HL-60 (cell line): ENCODE measurements at regions not wholly inside any gene's neighbourhood (a gene's known extent, or its start where the extent isn't known, plus 50 kb on each side); places are given as distances from the start of the nearest gene placed in this dataset.

Experiments
- DNase-seq, 2 experiments: peaks; one replicate each; pipeline ENCODE4 v3.0.0-alpha.2; 2010 to 2020; ENCODE audit warnings: low read depth in 1 of 2, low spot score in 1 of 2
- H3K27ac ChIP-seq: fragments of 250-450 bp; sonication (Bioruptor Pico); replicated peaks from 2 replicates; pipeline ENCODE4 v1.5.1; 2020; ENCODE audit warnings: mild to moderate bottlenecking, moderate library complexity
- H3K27me3 ChIP-seq: fragments of 250-450 bp; sonication (Bioruptor Pico); 2 replicates; pipeline ENCODE4 v1.5.1; 2021; ENCODE audit warnings: mild to moderate bottlenecking, moderate library complexity; ENCODE audit not compliant: insufficient read depth, poor library complexity, severe bottlenecking
- H3K4me3 ChIP-seq: replicated peaks from 2 replicates; pipeline ENCODE4 v1.5.1; 2011; ENCODE audit warnings: mild to moderate bottlenecking, control low read depth, low read length; ENCODE audit not compliant: insufficient read depth
- CTCF ChIP-seq: IDR thresholded peaks from one replicate; pipeline ENCODE4 v1.5.1; 2011; ENCODE audit warnings: low read length, control low read depth, inconsistent platforms; ENCODE audit not compliant: insufficient read depth
- GABPA ChIP-seq: IDR thresholded peaks from 2 replicates; pipeline ENCODE4 v1.6.1; 2012; ENCODE audit warnings: low read depth
- POLR2AphosphoS5 ChIP-seq: IDR thresholded peaks from 2 replicates; pipeline ENCODE4 v1.6.1; 2012; ENCODE audit warnings: low read depth
- REST ChIP-seq: IDR thresholded peaks from 2 replicates; pipeline ENCODE4 v1.6.1; 2012; ENCODE audit warnings: low read depth; ENCODE audit not compliant: insufficient replicate concordance
- SPI1 ChIP-seq: IDR thresholded peaks from 2 replicates; pipeline ENCODE4 v1.6.1; 2012; ENCODE audit warnings: low read depth, mild to moderate bottlenecking, borderline replicate concordance

- no peak for DNase-seq
- Histone ChIP-seq H3K4me3 (no peak overlapping the region), H3K27ac (no peak overlapping the region), H3K27me3 (no peaks in the 10 kb centered on the region)
- TF ChIP-seq SPI1 (no peak), POLR2AphosphoS5 (no peak)
These were observed 516.2 kb upstream of the POT1 start for GRCh38 chr7:125445836-125446235.

- Histone ChIP-seq H3K27ac (no peak overlapping the region), H3K27me3 (no peaks in the 10 kb centered on the region), H3K4me3 (no peak overlapping the region)
- no peak for DNase-seq
- no peak for TF ChIP-seq CTCF
- TF ChIP-seq SPI1: no peak
- no peak for TF ChIP-seq REST
- TF ChIP-seq GABPA: no peak
- TF ChIP-seq POLR2AphosphoS5: no peak
These were observed 515.2 kb upstream of the POT1 start for GRCh38 chr7:125444864-125445263.

- H3K27me3 ChIP-seq: no peaks in the 10 kb centered on the region
- H3K27ac ChIP-seq: no peak overlapping the region
- H3K4me3 ChIP-seq: no peak overlapping the region
- no peak for DNase-seq
- TF ChIP-seq SPI1 (no peak), GABPA (no peak), REST (no peak), CTCF (no peak), POLR2AphosphoS5 (no peak)
These were observed 506.6 kb upstream of the POT1 start for GRCh38 chr7:125436220-125436619.

GRCh38 chr7:125431349-125431748 lies 501.7 kb upstream of the POT1 start:
- Histone ChIP-seq H3K27ac (no peak overlapping the region), H3K27me3 (no peaks in the 10 kb centered on the region), H3K4me3 (no peak overlapping the region)
- DNase-seq: no peak
- TF ChIP-seq REST (no peak), GABPA (no peak), POLR2AphosphoS5 (no peak), SPI1 (no peak), CTCF (no peak)
